Iris pigment epithelial cell (primary cell): ENCODE measurements at regions not wholly inside any gene's neighbourhood (a gene's known extent, or its start where the extent isn't known, plus 50 kb on each side); places are given as distances from the start of the nearest gene placed in this dataset.

Source experiments
- DNase-seq: peaks from one replicate; pipeline ENCODE4 v3.0.0-alpha.2; 2011; ENCODE audit warnings: low read depth

- DNase-seq: no peak
These were observed 91.1 kb upstream of the CLMN start for GRCh38 chr14:95410838-95411237.

GRCh38 chr14:95409477-95410272 is 90.0 kb upstream of the CLMN start:
- no peak for DNase-seq

- DNase-seq: no peak
These were observed 89.2 kb upstream of the CLMN start for GRCh38 chr14:95408731-95409476.

- DNase-seq: no peak
These were observed 87.6 kb upstream of the CLMN start for GRCh38 chr14:95407354-95407753.

GRCh38 chr14:95406756-95407277 is 87.1 kb upstream of the CLMN start:
- DNase-seq: no peak

GRCh38 chr14:95404583-95404982 is 84.9 kb upstream of the CLMN start:
- DNase-seq: no peak

GRCh38 chr14:95402578-95402977 is 82.9 kb upstream of the CLMN start:
- DNase-seq: no peak

- no peak for DNase-seq
These were observed 82.5 kb upstream of the CLMN start for GRCh38 chr14:95402176-95402575.

GRCh38 chr14:95398630-95399547 is 79.2 kb upstream of the CLMN start:
- DNase-seq: no peak

- DNase-seq: no peak
These were observed 77.6 kb upstream of the CLMN start for GRCh38 chr14:95397325-95397724.

- DNase-seq: no peak
These were observed 76.5 kb upstream of the CLMN start for GRCh38 chr14:95396221-95396620.

GRCh38 chr14:95395098-95395737 is 75.5 kb upstream of the CLMN start:
- DNase-seq: peak; percentile 36

GRCh38 chr14:95394297-95395097 is 74.8 kb upstream of the CLMN start:
- no peak for DNase-seq

- DNase-seq: no peak
These were observed 73.1 kb upstream of the CLMN start for GRCh38 chr14:95392841-95393240.

GRCh38 chr14:95391331-95391730 is 71.6 kb upstream of the CLMN start:
- no peak for DNase-seq

- no peak for DNase-seq
These were observed 69.8 kb upstream of the CLMN start for GRCh38 chr14:95389471-95390011.

GRCh38 chr14:95388699-95389098 is 69.0 kb upstream of the CLMN start:
- DNase-seq: peak; percentile 41

GRCh38 chr14:95387826-95388445 is 68.2 kb upstream of the CLMN start:
- no peak for DNase-seq

GRCh38 chr14:95386536-95387095 is 66.9 kb upstream of the CLMN start:
- no peak for DNase-seq

GRCh38 chr14:95385701-95386100 is 66.0 kb upstream of the CLMN start:
- DNase-seq: no peak
